ENCODE measurements at regions not wholly inside any gene's neighbourhood (a gene's known extent, or its start where the extent isn't known, plus 50 kb on each side); places are given as distances from the start of the nearest gene placed in this dataset.

- no peak for TF ChIP-seq POLR2A (IDR thresholded peaks at IDR 0.05)
- no peak for TF ChIP-seq CTCF (IDR thresholded peaks at IDR 0.05)
Observed at GRCh38 chr16:5482256-5482655, 384.7 kb upstream of the EEF2KMT start.
